CD4-positive, alpha-beta T cell treated with Interleukin-17A for 1 hour (primary cell): ENCODE measurements at regions not wholly inside any gene's neighbourhood (a gene's known extent, or its start where the extent isn't known, plus 50 kb on each side); places are given as distances from the start of the nearest gene placed in this dataset.
"Not testable (repeated sequence)": the region's sequence is repeated elsewhere in the genome, so short reads cannot be mapped to it uniquely, and the experiment has no call there.

Source experiments
- DNase-seq: peaks from one replicate; pipeline ENCODE4 v3.0.0-alpha.2; 2020

DNA sequence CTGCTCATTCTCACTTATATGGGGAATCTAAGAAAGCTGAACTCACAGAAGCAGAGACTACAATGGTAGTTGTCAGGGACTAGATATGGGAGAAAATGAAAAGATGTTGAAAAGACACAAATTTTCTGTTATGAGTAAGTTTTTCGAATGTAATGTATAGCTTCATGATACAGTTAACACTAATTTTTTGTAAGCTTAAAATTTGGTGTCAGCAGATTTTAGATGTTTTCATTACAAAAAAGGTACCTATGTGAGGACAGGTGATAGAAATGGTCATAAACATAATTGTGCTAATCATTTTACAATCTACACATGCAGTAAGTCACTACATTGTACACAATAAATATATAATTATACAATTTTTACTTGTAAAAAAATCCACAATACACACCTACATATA lies 286.6 kb downstream of the ZNF33B start:
- DNase-seq, result no peak

DNA sequence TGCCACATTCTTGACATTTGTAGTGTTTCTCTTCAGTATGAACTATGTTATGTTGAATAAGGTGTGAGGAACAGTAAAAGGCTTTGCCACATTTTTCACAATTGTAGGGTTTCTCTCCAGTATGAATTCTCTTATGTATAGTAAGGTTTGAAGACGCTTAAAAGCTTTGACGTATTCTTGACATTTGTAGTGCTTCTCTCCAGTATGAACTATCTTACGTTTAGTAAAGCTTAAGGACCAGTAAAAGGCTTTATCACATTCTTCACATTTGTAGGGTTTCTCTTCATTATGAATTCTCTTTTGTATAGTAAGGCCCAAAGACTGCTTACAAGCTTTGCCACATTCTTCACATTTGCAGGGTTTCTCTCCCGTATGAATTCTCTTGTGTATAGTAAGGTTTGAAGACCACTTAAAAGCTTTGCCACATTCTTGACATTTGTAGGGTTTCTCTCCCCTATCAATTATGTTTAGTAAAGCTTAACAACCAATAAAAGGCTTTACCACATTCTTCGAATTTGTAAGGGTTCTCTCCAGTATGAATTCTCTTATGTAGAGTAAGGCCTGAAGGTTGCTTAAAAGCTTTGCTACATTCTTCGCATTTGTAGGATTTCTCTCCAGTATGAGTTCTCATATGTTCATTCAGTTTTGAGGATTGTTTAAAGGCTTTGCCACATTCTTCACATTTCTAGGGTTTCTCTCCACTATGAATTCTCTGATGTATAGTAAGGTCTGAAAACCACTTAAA lies 301.6 kb downstream of the ZNF33B start:
- not testable (repeated sequence) for DNase-seq

DNA sequence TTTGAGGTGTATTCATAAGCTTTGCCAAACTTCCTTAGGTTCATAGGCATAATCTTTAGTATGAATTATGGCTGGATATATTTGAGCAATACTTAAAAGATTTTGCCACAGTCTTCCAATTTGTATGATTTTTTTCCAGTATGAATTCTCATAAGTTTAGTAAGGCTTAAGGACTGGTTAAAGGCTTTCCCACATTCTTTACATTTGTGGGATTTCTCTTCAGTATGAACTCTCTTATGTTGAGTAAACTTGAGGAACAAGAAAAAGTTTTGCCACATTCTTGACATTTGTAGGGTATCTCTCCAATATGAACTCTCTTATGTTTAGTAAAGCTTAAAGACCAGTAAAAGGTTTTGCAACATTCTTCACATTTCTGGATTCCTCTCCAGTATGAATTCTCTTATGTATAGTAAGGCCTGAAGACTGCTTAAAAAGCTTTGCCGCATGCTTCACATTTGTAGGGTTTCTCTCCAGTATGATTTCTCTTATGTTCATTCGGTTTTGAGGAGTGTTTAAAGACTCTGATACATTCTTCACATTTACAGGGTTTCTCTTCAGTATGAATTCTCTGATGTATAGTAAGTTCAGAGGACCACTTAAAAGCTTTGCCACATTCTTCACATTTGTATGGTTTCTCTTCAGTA lies 302.6 kb downstream of the ZNF33B start:
- not testable (repeated sequence) for DNase-seq

DNA sequence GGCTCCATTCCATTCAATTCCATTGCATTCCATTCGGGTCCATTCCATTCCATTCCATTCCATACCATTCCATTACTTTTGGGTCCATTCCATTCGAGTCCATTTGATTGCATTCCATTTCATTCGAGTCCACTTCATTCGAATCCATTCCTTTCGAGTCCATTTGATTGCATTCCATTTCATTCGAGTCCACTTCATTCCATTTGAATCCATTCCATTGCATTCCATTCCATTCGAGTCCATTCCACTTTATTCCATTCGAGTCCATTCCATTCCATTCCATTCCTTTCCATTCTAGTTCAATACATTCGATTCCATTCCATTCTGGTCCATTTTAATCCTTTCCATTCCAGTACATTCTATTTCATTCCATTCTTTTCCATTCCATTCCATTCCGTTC lies 334.0 kb downstream of the ZNF33B start:
- DNase-seq, result no peak

DNA sequence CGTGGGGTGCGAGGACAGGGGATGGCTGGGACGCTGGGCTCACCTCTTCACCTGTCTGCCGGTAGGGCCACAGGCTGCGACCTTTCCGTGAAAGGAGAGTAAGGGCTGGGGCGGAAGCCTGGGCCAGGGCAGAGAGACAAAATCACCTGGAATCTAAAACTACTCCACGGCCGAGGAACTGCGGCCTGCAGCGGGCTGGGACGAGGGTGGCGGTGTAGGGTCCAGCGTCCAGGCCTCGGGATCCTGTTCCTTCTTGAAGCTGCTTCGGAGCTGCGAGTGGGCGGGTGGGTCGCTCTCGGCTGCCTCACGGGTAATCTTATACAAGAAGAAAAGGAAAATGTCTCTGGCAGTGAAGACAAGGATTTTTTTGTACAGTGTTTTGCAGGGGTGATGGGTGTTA lies 356.5 kb downstream of the ZNF33B start:
- not testable (repeated sequence) for DNase-seq

DNA sequence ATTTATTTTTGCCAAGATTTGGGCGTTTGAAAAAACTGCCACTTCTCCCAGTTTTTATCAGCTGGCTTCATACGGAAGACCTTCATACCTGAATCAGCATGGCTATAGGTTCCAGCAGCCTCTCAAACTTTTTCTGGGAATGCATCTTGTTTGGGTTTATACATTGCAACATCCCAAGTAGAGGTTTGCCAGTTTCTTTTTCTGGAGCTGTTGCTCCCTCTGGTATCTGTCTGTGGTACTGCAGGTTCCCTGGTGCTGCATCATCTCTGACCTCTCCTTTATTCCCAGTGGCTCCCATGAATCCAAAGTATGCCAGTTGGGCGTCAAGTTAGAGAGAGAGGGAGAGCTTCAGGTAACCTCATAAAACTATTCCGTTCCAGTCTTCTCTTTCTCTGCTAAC lies 368.6 kb downstream of the ZNF33B start:
- DNase-seq, result not testable (repeated sequence)

DNA sequence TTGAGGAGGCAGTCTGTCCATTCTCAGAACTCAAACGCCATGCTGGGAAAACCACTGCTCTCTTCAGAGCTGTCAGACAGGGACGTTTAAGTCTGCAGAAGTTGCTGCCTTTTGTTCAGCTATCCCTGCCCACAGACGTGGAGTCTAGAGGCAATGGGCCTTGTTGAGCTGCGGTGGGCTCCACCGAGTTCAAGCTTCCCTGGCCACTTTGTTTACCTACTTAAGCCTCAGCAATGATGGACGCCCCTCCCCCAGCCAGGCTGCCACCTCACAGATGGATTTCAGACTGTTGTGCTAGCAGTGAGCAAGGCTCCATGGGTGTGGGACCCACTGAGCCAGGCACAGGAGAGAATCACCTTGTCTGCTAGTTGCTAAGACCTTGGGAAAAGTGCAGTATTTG lies 375.1 kb downstream of the ZNF33B start:
- DNase-seq, result not testable (repeated sequence)

DNA sequence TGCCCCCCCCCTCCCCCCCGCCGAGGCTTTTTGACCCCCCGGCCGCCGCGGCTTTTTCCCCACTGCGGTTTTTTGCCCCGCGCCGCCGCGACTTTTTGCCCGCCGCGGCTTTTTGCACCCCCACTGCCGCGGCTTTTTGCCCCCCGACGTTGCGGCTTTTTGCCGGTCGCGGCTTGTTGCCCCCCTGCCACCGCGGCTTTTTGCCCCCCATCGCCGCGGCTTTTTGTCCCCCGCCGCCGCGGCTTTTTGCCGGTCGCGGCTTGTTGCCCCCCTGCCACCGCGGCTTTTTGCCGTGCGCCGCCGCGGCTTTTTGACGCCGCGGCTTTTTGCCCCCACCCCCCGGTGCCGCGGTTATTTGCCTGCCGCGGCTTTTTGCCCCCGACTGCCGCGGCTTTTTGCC lies 395.4 kb downstream of the ZNF33B start:
- DNase-seq, result not testable (repeated sequence)

DNA sequence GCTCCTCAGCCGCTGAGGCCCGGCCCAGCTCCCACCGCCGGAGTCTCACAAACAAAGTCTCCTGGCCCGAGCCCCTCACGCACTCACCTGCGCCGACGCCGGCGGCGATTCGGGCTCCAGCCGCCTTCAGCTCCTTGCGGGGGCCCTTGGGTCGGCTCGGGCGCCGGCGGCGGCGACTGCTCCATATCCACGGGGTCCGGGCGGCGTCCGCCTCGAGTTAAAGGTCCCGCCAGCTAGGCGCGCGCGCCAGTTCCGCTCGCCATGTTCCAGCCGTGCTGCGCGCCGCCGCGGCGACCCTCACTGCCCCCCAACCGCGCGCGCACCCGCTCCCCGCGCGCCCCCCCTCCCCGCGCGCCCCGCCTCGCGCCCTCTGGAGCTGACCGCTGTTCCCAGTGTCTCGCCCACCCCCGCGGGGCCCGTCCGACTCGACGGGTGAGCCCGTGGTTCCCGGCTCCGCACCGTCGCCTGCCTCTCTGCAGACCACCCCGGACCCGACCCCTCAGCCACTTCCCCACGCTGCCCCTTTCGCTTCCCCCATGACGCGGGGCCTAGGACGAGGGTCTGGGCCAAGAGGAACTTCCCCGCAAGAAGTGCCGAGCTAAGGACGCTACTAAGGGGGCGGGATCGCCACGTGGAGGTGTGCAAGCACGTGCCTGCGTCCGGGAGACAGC lies 396.1 kb downstream of the ZNF33B start:
- DNase-seq, result no peak

DNA sequence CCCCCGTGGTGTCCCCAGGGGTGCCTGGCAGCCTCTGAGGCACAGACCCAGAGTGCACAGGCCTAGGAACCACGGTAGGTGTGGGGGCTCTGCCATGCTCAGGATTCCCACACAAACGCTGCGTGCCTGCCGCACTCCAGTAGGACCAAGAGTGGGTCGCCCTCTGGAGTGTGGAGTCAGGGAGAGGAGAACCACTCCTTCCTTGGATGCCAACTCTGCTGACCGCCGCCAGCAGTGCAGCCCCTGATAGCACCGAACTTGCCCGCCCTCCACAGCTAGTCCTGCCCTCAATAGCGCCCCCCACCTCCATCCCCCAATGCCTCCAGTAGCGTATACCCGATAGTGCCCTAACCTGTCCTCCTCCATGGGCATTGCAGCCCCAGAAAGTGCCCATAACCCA lies 402.0 kb downstream of the ZNF33B start:
- not testable (repeated sequence) for DNase-seq

DNA sequence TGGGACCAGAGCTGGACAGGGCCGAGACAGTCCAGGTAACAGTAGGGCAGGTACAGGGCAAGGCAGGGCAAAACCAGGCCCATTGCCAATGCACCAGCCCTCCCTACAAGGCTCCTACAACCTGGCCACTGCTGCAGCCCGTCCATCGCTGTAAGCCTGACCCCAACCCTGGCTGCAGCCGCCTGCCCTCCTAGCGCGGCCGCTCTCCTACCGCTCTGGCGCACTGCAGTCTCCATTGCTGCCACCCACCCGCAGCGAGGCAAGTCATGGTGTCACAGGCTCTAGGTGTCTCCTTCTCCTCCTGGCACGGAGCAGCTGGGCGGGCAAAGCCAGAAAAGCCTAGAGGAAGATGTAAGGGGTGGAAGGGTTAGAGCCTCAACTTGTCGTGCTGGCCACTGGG lies 402.6 kb downstream of the ZNF33B start:
- DNase-seq, result not testable (repeated sequence)

DNA sequence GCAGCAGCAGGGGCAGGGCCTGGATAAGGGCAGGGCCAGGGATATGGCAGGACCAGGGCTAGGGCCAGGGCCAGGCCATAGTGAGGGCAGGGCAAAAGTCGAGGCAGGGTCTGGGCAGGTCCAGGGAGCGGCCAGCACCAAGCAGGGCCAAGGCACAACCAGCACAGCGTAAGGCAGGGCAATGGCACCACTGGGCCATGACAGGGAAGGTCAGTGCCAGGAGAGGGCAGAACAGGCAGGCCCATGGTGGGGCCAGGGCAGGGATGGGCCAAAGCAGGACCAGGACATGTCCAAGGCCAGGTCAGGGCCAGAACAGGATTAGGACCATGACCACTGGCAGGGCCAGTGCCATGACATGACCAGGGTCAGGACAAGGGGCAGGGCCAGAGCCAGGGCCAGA lies 403.1 kb downstream of the ZNF33B start:
- DNase-seq, result not testable (repeated sequence)

DNA sequence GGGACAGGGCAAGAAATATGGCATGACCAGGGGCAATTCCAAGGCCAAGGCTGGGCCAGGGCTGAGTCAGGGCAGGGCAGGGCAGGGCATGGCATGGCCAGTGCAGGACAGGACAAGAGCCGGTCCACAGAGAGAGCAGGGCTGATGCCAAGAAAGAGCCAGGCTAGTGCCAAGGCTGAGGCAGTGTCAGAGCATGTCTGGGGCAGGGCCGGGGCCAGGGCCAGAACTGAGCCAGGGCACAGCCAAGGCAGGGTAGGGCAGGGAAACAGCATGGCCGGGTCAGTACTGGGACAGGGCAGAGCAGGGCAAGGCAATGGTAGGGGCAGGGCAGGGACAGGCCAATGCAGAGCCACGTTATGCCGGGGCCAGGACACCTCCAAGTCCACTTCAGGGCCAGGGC lies 403.9 kb downstream of the ZNF33B start:
- not testable (repeated sequence) for DNase-seq

DNA sequence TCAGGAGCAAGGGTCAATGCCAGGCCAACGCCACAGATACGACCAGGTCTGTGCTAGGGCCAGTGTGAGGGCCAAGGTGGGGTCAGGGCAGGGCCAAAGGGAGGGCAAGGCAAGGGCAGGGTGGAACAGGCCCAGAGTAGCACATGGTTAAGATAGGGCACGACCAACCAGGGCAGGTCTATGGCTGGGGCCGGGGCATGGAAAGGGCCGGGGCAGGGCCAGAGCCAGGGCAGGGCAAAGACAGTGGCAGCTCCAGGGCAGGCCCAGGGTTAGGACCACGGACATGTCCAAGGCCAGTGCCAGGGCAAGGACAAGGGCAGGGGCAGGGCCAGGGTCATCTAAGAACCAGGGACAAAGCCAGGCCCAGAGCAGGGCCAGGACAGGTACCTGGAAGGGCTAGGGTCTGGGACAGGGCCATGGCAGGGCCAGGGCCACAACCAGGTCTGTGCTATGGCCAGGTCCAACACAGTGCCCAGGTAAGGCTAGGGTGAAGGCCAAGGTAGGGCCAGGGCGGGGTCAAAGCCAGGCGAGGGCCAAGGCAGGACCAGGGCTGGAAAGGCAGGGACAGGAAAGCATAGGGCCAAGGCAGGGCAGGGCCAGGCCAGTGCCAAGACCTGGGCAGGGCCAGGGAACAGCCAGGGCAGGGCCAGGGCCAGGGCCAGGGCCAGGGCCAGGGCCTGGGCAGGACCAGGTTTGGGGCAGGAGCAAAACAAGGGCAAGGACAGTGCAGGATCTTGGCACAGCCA lies 404.7 kb downstream of the ZNF33B start:
- not testable (repeated sequence) for DNase-seq

DNA sequence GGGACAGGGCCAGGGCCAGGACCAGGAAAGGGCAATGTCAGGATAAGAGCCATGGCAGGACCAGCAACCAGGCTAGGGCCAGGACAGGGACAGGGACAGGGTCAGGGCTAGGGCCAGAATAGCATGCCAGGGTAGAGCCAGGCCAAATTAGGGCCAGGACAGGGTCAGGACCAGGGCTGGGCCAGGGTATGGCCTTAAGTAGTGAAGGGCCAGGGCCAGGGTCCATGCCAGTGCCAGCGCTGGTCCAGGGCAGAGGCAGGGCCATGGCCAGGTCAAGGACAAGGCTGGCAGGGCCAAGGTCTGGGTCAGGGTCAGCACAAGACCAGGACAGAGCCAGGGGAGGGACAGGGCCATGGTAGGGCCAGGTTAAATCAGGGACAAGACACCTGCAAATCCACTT lies 405.4 kb downstream of the ZNF33B start:
- not testable (repeated sequence) for DNase-seq

DNA sequence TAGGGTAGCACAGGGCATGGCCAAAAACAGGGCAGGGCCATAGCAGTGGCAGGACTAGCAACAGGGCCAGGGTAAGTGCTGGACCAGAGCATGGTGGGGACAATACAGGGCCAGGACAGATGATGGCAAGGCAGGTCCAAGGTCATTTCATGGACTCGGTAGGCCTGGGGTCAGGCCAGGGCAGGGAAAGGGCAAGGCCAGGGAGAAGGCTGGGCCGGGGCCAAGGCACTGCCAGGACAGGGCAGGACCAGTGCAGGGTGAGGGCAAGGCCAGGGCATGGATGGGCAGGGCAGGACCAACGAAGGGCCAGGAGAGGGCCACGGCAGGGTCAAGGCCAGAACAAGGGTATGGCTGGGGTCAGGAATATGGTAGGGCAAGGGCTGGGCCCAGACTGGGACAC lies 407.6 kb downstream of the ZNF33B start:
- DNase-seq, result not testable (repeated sequence)

DNA sequence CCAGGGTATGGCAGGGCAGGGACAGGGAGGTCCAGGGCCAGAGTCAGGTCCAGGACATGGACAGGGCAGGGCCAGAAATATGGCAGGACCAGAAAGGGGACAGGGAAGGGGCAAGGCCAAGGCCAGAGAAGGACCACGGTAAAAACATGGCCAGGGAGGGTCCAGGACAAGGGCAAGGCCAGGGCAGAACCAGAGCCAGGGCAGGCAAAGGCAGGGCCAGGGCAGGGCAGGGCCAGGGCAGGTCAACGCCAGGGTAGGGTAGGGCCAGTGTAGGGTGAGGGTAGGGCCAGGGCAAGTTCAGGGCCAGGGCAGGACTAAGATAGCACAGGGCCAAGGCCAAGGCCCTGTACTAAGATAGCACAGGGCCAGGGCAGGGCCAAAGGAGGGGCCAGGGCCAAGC lies 408.3 kb downstream of the ZNF33B start:
- DNase-seq, result not testable (repeated sequence)

DNA sequence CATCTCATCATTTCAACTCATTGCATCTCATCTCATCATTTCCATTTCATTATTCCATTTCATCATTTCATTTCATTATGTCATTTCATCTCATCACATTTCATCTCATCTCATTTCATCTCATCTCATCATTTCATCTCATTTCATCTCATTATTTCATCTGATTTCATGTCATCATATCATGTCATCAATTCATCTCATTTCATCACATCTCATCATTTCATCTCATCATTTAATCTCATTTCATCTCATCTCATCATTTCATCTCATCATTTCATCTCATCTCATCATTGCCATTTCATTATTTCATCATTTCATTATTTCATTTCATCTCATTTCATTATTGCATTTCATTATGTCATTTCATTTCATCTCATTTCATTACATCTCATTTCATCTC lies 410.5 kb downstream of the ZNF33B start:
- DNase-seq, result not testable (repeated sequence)

DNA sequence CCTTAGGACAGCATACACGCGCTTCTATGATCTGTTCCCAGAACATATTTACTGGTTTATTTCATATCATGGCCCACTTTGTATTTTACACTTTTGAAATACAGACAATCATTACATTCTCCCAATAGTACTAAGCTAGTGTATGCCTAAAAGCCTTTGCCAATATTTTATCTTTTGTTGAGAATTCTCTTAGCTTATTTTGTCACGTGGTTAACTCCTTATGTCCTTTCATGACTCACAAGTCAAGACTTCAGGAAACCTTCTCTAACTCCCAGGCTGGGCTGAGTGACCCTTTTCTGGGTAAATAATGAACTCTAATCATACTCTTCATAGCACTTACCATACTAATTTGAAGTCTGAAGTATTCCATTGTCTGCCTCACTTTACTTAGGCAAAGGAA lies 444.8 kb downstream of the ZNF33B start:
- not testable (repeated sequence) for DNase-seq

DNA sequence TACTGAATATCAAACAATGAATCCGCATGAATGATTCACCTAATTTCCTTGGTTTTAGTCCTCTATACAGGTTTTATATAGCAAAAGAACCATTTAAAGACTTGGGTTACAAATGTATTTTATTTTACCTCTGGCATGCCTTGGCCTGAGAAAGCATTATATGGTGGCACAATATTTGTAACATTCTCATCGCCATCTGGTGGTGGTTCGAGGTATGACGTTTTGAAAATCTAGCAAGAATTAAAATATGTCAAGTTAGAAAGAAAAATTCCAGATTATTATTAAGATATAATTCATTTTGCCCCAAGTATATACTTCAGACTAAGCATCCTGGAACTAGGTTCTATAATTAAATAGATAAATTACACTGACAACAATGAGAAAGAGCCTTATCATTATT lies 445.9 kb downstream of the ZNF33B start:
- DNase-seq, result peak; percentile 29

DNA sequence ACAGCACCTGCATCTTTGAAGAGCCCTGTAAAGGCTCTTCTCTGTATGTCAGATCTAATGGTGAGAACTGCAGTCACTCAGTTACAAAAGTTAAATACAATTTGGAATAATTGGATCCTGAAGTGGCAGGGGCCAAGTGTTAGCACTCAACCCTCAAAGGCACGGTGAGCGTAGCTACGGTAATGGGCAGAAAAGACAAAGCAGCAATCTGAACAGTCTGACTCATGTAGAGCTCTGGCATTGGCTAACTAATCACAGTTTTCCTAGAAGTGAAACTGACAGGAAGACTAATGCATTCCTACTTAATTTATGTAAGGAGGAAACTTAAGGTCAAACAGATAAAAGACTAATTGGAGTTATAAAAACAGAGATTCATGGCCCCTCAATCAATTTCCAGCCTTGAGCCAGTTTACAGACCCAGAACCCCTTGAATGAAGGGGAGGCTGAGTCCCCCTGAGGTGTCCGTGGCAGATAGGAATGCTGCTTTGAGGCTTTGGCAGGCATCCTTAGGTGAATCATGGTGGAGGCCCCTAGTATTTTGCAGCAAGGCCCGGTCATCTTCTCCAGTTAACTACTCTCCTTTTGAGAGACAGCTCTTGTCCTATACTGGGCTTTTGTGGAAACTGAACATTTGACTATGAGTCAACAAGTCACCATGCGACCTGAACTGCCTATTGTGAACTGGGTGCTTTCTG lies 450.7 kb downstream of the ZNF33B start:
- DNase-seq, result not testable (repeated sequence)
